HG03039 (cell line): ENCODE measurements at regions not wholly inside any gene's neighbourhood (a gene's known extent, or its start where the extent isn't known, plus 50 kb on each side); places are given as distances from the start of the nearest gene placed in this dataset.

Source experiments
- ATAC-seq: cut with Tn5 transposase; IDR thresholded peaks from one replicate; pipeline ENCODE4 v1.9.1; 2021; ENCODE audit warnings: mild to moderate bottlenecking, moderate library complexity; ENCODE audit not compliant: unreplicated experiment

- no peak for ATAC-seq
Observed at GRCh38 chr15:46595016-46595415, 960.2 kb downstream of the SQOR start.

- no peak for ATAC-seq
Observed at GRCh38 chr15:46607077-46607476, 972.2 kb downstream of the SQOR start.

GRCh38 chr15:46616033-46616432 is 981.2 kb downstream of the SQOR start:
- no peak for ATAC-seq

- ATAC-seq: no peak
Observed at GRCh38 chr15:46617507-46617906, 982.7 kb downstream of the SQOR start.

- ATAC-seq: no peak
Observed at GRCh38 chr15:46618984-46619383, 984.2 kb downstream of the SQOR start.

- no peak for ATAC-seq
Observed at GRCh38 chr15:46620392-46621013, 985.7 kb downstream of the SQOR start.

- no peak for ATAC-seq
Observed at GRCh38 chr15:46622851-46623250, 988.0 kb downstream of the SQOR start.

- no peak for ATAC-seq
Observed at GRCh38 chr15:46636206-46636605, 1001.4 kb downstream of the SQOR start.

- ATAC-seq: no peak
Observed at GRCh38 chr15:46644501-46645481, 1010.0 kb downstream of the SQOR start.

- no peak for ATAC-seq
Observed at GRCh38 chr15:46646490-46646889, 1011.7 kb downstream of the SQOR start.

- ATAC-seq: no peak
Observed at GRCh38 chr15:46647046-46647445, 1012.2 kb downstream of the SQOR start.

GRCh38 chr15:46652266-46652665 is 1017.4 kb downstream of the SQOR start:
- ATAC-seq: no peak

- ATAC-seq: no peak
Observed at GRCh38 chr15:46654993-46655392, 1020.2 kb downstream of the SQOR start.

GRCh38 chr15:46660096-46660842 is 1025.4 kb downstream of the SQOR start:
- no peak for ATAC-seq

GRCh38 chr15:46670258-46670657 is 1035.4 kb downstream of the SQOR start:
- no peak for ATAC-seq

- no peak for ATAC-seq
Observed at GRCh38 chr15:46671336-46671735, 1036.5 kb downstream of the SQOR start.

- no peak for ATAC-seq
Observed at GRCh38 chr15:46672041-46672440, 1037.2 kb downstream of the SQOR start.

- ATAC-seq: no peak
Observed at GRCh38 chr15:46676233-46677206, 1040.8 kb upstream of the SEMA6D start.

GRCh38 chr15:46677491-46677890 is 1039.8 kb upstream of the SEMA6D start:
- no peak for ATAC-seq

- no peak for ATAC-seq
Observed at GRCh38 chr15:46681901-46682300, 1035.4 kb upstream of the SEMA6D start.
